ENCODE measurements at regions not wholly inside any gene's neighbourhood (a gene's known extent, or its start where the extent isn't known, plus 50 kb on each side); places are given as distances from the start of the nearest gene placed in this dataset.

DNA sequence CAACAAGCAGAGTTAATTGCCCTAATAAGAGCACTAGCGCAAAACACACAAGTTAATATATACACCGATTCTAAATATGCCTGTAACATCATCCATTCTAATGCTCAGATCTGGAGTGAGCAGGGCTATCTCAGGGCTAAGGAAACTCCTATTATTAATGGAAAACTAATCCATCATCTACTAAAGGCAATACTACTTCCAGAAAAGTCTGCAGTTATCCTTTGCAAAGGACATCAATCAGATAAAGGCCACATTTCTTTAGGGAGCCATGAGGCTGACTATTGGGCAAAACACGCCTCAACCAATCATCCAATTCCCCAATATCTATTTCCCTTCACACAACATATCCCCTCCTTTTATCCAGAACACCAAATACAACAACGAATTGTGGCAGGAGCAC lies 1032.3 kb upstream of the NUDT12 start:
- intact Hi-C loops (cut with DNase I) = no loop called here
- 74 to 85% methylated on average over 4 of the region's 4 CpGs for WGBS, 2 donors
- no peak overlapping the region for H3K4me3 ChIP-seq

DNA sequence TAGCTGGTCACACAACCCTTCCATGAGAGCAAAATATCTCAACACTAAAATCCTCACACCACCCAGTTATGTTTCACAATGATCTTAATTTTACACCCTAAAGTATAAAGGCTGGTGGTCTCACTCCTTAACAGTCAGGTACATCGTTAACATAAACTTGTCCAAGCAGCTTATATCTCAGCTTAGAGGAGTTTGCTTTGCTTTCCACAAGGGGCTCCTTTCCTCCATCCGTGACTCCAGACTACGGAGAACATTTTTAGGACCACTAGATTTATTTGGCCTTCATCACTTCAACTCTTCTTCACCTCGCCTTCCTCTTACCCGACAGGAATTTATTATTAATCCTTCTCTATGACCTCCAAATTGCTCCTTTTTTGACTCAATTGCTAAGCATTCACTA lies 1014.1 kb upstream of the NUDT12 start:
- no peak overlapping the region for H3K4me3 ChIP-seq
- H3K4me1 ChIP-seq = no peaks in the 10 kb centered on the region
- intact Hi-C loops (cut with DNase I) = no loop called here
- no peak overlapping the region for H3K27ac ChIP-seq
- whole genome bisulfite sequencing, 2 donors = 69 to 74% methylated on average over 5 of the region's 5 CpGs
- DNase-seq (no peak), ATAC-seq (no peak)
- TF ChIP-seq, protein P1, sequence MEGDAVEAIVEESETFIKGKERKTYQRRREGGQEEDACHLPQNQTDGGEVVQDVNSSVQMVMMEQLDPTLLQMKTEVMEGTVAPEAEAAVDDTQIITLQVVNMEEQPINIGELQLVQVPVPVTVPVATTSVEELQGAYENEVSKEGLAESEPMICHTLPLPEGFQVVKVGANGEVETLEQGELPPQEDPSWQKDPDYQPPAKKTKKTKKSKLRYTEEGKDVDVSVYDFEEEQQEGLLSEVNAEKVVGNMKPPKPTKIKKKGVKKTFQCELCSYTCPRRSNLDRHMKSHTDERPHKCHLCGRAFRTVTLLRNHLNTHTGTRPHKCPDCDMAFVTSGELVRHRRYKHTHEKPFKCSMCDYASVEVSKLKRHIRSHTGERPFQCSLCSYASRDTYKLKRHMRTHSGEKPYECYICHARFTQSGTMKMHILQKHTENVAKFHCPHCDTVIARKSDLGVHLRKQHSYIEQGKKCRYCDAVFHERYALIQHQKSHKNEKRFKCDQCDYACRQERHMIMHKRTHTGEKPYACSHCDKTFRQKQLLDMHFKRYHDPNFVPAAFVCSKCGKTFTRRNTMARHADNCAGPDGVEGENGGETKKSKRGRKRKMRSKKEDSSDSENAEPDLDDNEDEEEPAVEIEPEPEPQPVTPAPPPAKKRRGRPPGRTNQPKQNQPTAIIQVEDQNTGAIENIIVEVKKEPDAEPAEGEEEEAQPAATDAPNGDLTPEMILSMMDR (IDR thresholded peaks at IDR 0.05) = no peak
- H3K36me3 ChIP-seq = no peaks in the 10 kb centered on the region
- H3K9me3 ChIP-seq = no peaks in the 10 kb centered on the region
- H3K27me3 ChIP-seq = no peaks in the 10 kb centered on the region

More for the DNA sequence above, 1032.3 kb upstream of the NUDT12 start:
- no peaks in the 10 kb centered on the region for H3K4me1 ChIP-seq
- peaks cover 0 to 39% (median 2%) of the 10 kb centered on the region in 11 donors for H3K9me3 ChIP-seq
- no peaks in the 10 kb centered on the region for H3K27me3 ChIP-seq
- no peaks in the 10 kb centered on the region for H3K36me3 ChIP-seq
- no peak overlapping the region for H3K27ac ChIP-seq
- TF ChIP-seq, protein P1 (IDR thresholded peaks at IDR 0.05) = no peak
- ATAC-seq (no peak), DNase-seq (no peak)

DNA sequence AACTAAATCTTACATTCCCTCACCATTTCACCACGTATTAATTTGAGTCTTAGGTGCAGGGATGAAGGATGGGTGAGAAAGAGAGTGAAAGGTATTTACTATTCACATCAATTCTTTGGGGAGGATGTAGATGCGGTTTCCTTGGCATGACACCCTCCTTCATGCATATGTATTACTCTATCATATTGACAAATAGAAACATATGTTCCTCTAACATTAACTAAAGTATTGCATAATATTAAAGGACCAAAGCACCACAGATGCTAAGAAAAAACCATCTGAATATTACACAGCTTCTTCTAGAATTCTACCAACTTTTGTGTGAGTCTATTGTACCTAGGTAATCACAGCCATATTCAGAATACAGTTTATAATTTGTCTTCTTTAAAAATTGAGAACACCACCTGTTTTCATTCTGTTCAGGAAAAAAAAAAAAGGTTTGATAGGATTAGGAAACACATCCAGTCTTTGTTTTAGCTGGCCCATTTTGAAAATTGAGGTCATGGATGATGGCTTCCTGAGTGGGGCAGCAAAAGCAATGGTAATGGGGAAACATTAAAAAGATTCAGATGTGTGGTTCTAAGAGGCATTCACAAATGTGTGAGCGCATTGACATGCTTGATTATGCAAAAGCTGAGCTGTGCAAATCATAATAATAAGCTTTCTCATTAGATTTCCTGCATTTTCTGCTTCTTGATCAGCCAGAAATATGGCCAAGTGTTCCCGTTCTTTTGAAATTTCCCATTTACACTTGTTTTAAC lies 1011.5 kb upstream of the NUDT12 start:
- no peak for DNase-seq
- Histone ChIP-seq H3K27ac (no peak overlapping the region), H3K4me3 (no peak overlapping the region), H3K4me1 (no peaks in the 10 kb centered on the region), H3K27me3 (no peaks in the 10 kb centered on the region), H3K36me3 (no peaks in the 10 kb centered on the region), H3K9me3 (no peaks in the 10 kb centered on the region)
- TF ChIP-seq, protein P1 (IDR thresholded peaks at IDR 0.05) = no peak
- intact Hi-C loops (cut with DNase I) = no loop called here
- no peak for ATAC-seq
- WGBS, 2 donors = 75 to 77% methylated on average over 4 of the region's 4 CpGs

DNA sequence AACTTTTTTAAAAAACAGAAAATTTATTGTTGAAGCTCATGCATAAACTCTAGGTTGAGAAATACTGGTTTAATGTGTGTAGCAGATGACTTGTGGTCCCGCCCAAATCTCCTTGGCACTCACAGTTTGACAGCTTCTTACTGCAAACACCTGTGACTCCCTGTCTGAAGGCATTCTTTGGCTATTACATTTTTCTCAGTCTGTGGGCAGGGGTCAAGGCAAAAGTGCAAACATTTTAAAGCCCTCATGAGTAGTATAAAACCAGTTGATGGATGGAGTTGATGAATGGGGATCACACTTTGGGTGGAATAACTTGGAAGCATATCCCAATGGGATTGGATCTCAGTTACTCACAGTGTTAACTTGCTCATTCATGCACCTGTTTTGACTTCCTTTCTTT lies 1007.0 kb upstream of the NUDT12 start:
- Histone ChIP-seq H3K36me3 (no peaks in the 10 kb centered on the region), H3K4me3 (no peak overlapping the region), H3K4me1 (no peaks in the 10 kb centered on the region), H3K27me3 (no peaks in the 10 kb centered on the region), H3K27ac (no peak overlapping the region), H3K9me3 (peaks cover 0 to 3% (median 0%) of the 10 kb centered on the region in 11 donors)
- WGBS, 2 donors = 63 to 76% methylated on average over 1 of the region's 1 CpG
- intact Hi-C loops (cut with DNase I) = no loop called here
- TF ChIP-seq, protein P1 (IDR thresholded peaks at IDR 0.05) = no peak
- no peak for DNase-seq
- ATAC-seq = no peak
